ENCODE measurements at regions not wholly inside any gene's neighbourhood (a gene's known extent, or its start where the extent isn't known, plus 50 kb on each side); places are given as distances from the start of the nearest gene placed in this dataset.

DNA sequence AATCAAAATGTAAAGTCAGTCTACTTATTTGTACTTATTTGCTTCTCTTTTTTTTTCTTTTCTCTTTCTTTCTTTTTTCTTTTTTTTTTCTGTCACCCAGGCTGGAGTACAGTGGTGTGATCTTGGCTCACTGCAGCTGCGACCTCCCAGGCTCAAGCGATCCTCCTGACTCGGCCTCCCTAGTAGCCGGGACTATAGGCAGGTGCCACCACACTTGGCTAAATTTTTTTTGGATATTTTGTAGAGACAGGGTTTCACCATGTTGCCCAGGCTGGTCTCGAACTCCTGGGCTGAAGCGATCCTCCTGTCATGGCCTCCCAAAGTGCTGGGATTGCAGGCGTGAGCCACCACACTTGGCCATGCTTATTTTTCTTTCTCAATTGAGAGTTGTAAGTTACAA, 98.8 kb upstream of the ZBTB40 start:
- Histone ChIP-seq H3K4me3 (ENCODE audit: low read depth, low read length) (no peak overlapping the region), H3K36me3 (replicated peaks) (no peaks in the 10 kb centered on the region), H3K27me3 (replicated peaks) (peaks cover 27% of the 10 kb centered on the region), H3K27ac (no peak overlapping the region)
- TF ChIP-seq, protein P1, sequence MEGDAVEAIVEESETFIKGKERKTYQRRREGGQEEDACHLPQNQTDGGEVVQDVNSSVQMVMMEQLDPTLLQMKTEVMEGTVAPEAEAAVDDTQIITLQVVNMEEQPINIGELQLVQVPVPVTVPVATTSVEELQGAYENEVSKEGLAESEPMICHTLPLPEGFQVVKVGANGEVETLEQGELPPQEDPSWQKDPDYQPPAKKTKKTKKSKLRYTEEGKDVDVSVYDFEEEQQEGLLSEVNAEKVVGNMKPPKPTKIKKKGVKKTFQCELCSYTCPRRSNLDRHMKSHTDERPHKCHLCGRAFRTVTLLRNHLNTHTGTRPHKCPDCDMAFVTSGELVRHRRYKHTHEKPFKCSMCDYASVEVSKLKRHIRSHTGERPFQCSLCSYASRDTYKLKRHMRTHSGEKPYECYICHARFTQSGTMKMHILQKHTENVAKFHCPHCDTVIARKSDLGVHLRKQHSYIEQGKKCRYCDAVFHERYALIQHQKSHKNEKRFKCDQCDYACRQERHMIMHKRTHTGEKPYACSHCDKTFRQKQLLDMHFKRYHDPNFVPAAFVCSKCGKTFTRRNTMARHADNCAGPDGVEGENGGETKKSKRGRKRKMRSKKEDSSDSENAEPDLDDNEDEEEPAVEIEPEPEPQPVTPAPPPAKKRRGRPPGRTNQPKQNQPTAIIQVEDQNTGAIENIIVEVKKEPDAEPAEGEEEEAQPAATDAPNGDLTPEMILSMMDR (IDR thresholded peaks at IDR 0.05; ENCODE audit: low read depth, low read length, missing control alignments), result no peak
- no peak for DNase-seq
- in situ Hi-C loops (cut with HindIII; ENCODE audit: low pct_ligation_motif_present, low sequenced_read_pairs), result no loop called here

DNA sequence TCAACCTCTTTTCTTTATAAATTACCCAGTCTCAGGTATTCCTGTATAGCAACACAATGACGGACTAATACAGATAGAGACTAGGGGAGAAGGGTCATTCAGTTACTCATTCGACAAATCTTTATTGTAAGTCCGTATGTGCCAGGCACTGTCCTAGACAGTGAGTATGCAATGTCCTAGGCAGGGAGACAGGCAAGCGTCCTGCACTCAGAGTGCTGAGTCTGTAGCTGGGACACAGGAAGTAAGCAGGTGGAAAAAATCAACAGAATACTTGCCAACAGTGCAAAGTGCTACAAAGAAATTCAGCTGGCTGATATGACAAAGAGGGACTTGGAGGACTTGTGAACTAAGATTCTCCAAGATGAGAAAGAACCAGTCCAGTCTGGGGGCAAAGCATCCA, 92.2 kb upstream of the ZBTB40 start:
- H3K4me3 ChIP-seq (ENCODE audit: low read depth, low read length), result no peak overlapping the region
- in situ Hi-C loops (cut with HindIII; ENCODE audit: low pct_ligation_motif_present, low sequenced_read_pairs), result no loop called here
- H3K27me3 ChIP-seq (replicated peaks), result peaks cover 8% of the 10 kb centered on the region
- DNase-seq, result no peak
- TF ChIP-seq, protein P1 (IDR thresholded peaks at IDR 0.05; ENCODE audit: low read depth, low read length, missing control alignments), result no peak
- H3K27ac ChIP-seq, result no peak overlapping the region
- no peaks in the 10 kb centered on the region for H3K36me3 ChIP-seq (replicated peaks)

DNA sequence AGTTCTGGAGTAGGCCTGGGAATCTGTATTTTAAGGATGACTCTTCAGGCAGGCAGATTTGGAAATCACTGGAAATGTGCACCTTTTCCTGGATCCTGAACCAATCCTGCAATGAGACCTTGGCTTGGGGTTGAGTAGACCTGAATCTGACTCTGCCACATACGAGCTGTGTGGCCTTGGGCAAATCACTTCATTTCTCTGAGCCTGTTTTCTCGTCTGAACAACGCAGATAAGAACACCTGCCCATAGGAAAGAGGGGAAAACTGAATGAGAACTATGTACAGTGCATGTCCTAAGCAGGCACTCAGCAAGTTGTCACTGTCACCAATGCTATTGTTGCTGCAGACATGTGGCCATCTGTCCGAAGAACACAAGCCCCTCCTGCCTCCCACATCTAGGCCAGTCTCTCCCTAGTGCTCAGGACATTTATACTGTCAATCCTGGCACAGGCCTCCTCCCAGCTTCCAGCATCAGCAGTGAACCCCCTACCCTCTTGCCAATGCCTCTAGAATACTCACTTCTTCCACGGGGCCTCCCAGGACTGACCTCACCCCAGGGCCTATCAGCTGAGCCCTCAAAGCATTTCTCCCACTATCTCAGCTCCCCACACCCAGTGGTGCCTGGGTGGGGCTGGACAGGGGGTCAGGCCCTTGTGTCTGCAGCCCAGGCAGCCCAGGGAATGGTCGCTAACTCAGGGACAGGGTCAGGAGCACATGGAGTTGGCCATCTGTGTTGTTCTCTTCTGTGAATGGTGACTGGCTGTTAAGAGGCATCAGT, 88.8 kb upstream of the ZBTB40 start:
- H3K27me3 ChIP-seq (replicated peaks), result peaks cover 11% of the 10 kb centered on the region

DNA sequence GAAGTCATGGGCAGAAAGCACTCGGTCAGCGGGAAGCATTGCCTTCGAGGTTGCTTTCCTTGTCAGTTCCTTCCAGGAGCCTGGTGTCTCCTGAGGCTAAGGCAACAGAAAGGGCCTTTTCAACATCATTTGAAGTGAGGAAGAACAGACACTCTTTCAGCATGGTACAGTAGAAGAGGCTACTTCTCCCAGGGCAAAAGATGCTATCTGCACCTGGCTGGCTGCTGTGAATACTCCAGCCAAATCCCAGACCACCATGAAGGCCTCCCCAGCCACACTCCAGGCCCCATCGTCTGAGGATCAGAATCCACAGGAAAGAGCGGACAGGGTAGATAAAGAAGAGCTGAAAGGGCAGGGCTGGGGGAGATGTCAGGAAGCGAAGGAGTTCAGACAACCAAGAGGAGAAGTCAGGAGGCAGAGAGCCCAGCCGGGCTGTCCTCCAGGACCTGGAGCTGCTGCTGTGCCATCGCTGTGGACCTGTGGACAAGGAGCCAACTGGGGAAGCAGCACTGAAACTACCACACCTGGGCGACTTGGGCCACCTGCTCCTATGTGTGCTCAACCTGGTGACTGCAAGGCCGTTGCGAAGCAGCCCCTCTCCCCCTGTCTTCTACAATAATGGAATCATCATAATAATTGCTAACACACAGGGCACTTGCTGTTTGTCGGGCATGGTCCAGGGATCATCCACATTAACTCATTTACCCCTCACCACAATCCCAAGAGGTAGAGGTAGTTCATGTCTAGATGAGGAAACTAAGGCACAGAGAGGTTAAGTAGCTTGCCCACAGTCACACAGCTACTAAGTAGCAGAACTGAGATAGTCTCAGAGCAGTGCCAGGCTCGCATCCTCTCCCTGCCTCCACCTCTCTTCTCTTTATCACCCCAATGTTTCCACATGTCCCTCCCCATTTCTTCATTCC, 88.0 kb upstream of the ZBTB40 start:
- in situ Hi-C loops (cut with HindIII; ENCODE audit: low pct_ligation_motif_present, low sequenced_read_pairs), result no loop called here
- Histone ChIP-seq H3K27me3 (replicated peaks) (peaks cover 11% of the 10 kb centered on the region), H3K4me3 (ENCODE audit: low read depth, low read length) (no peak overlapping the region), H3K36me3 (replicated peaks) (no peaks in the 10 kb centered on the region), H3K27ac (no peak overlapping the region)
- no peak for DNase-seq
- TF ChIP-seq, protein P1 (IDR thresholded peaks at IDR 0.05; ENCODE audit: low read depth, low read length, missing control alignments), result no peak

More for the DNA sequence above, 88.8 kb upstream of the ZBTB40 start:
- TF ChIP-seq, protein P1 (IDR thresholded peaks at IDR 0.05; ENCODE audit: low read depth, low read length, missing control alignments), result no peak
- Histone ChIP-seq H3K4me3 (ENCODE audit: low read depth, low read length) (no peak overlapping the region), H3K27ac (no peak overlapping the region), H3K36me3 (replicated peaks) (no peaks in the 10 kb centered on the region)
- no peak for DNase-seq
- in situ Hi-C loops (cut with HindIII; ENCODE audit: low pct_ligation_motif_present, low sequenced_read_pairs), result no loop called here

DNA sequence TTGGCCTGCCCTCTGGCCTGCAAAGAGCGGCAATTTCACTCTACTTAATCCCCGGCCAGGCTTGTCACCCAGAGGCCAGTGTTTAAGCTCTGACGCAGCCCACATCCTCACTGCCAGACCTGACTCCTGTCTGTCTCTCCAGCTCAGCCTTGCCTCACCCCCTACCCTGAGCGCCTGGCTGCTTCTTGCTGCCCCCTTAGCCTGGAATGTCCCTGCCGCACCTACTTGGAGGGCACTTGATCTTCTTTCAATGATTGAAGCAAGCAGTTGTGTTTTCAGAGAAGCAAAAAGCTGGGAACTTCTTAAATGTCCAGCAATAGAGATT, 87.4 kb upstream of the ZBTB40 start:
- DNase-seq, result no peak
- H3K27me3 ChIP-seq (replicated peaks), result peaks cover 11% of the 10 kb centered on the region
- no peak overlapping the region for H3K4me3 ChIP-seq (ENCODE audit: low read depth, low read length)
- H3K27ac ChIP-seq, result no peak overlapping the region
- in situ Hi-C loops (cut with HindIII; ENCODE audit: low pct_ligation_motif_present, low sequenced_read_pairs), result no loop called here
- no peaks in the 10 kb centered on the region for H3K36me3 ChIP-seq (replicated peaks)
- TF ChIP-seq, protein P1 (IDR thresholded peaks at IDR 0.05; ENCODE audit: low read depth, low read length, missing control alignments), result no peak
